PC-9 (cell line): ENCODE measurements at regions not wholly inside any gene's neighbourhood (a gene's known extent, or its start where the extent isn't known, plus 50 kb on each side); places are given as distances from the start of the nearest gene placed in this dataset.

Experiments used
- BruUV-seq: library from RNA; stranded (reverse); fragments of 400-500 nt; replicated peaks from 2 replicates; lab custom pipeline; 2021; lab: Mats Ljungman, UMichigan
- CTCF ChIA-PET: fragments of 300-600 bp; sonication (Branson Sonifier 250); formaldehyde crosslinking; loops from one replicate; lab custom pipeline; 2022; ENCODE audit warnings: antibody characterized with exemption; lab: Charles Lee
- POLR2A ChIA-PET: fragments of 300-600 bp; sonication (Branson Sonifier 250); formaldehyde crosslinking; loops from one replicate; lab custom pipeline; 2022; ENCODE audit warnings: antibody characterized with exemption; ENCODE audit not compliant: unreplicated experiment; lab: Charles Lee
- DNase-seq, 2 experiments: peaks; one replicate each; pipeline versions ENCODE4 v3.0.0 to v3.0.0-alpha.2; 2015 to 2022; ENCODE audit warnings: mixed read lengths in 1 of 2
- H2AFZ ChIP-seq: fragments of 200-600 bp; sonication (generic); 2 replicates; pipeline ENCODE4 v1.8.1; 2017; ENCODE audit warnings: antibody characterized with exemption
- H3F3A ChIP-seq: fragments of 200-600 bp; sonication (generic); 2 replicates; pipeline ENCODE4 v1.8.1; 2017; ENCODE audit warnings: antibody characterized with exemption, mild to moderate bottlenecking, low read depth; ENCODE audit not compliant: insufficient read depth
- H3K27ac ChIP-seq: fragments of 200-600 bp; sonication (generic); 2 replicates; pipeline ENCODE4 v1.6.1; 2016; ENCODE audit warnings: mixed run types
- H3K27me3 ChIP-seq: fragments of 200-600 bp; sonication (generic); 2 replicates; pipeline ENCODE4 v1.6.1; 2016; ENCODE audit warnings: low read depth, mixed run types; ENCODE audit not compliant: insufficient read depth
- H3K36me3 ChIP-seq: fragments of 200-600 bp; sonication (generic); 2 replicates; pipeline ENCODE4 v1.6.1; 2016; ENCODE audit warnings: low read depth, mixed run types
- H3K4me1 ChIP-seq: fragments of 200-600 bp; sonication (generic); replicated peaks from 2 replicates; pipeline ENCODE4 v1.6.1; 2016; ENCODE audit warnings: mixed run types; ENCODE audit not compliant: insufficient read depth
- H3K4me2 ChIP-seq: fragments of 200-600 bp; sonication (generic); 2 replicates; pipeline ENCODE4 v1.6.1; 2017; ENCODE audit warnings: mixed run types
- H3K4me3 ChIP-seq: fragments of 200-600 bp; sonication (generic); 2 replicates; pipeline ENCODE4 v1.6.1; 2016; ENCODE audit warnings: mixed run types
- H3K79me2 ChIP-seq: fragments of 200-600 bp; sonication (generic); 2 replicates; pipeline ENCODE4 v1.6.1; 2017; ENCODE audit warnings: low read depth, mixed run types
- H3K9me2 ChIP-seq: fragments of 200-600 bp; sonication (generic); 2 replicates; pipeline ENCODE4 v1.8.1; 2017; ENCODE audit warnings: mild to moderate bottlenecking; ENCODE audit not compliant: insufficient read depth
- H3K9me3 ChIP-seq: fragments of 200-600 bp; sonication (generic); 2 replicates; pipeline ENCODE4 v1.8.1; 2016; ENCODE audit warnings: low read depth; ENCODE audit not compliant: insufficient read depth
- H4K20me1 ChIP-seq: fragments of 200-600 bp; sonication (generic); 2 replicates; pipeline ENCODE4 v1.8.1; 2017; ENCODE audit not compliant: insufficient read depth
- CTCF ChIP-seq: fragments of 200-600 bp; sonication (generic); conservative IDR thresholded peaks from 2 replicates; pipeline ENCODE4 v1.6.1; 2017; ENCODE audit warnings: mixed run types, antibody characterized with exemption, mild to moderate bottlenecking, moderate library complexity
- EZH2 ChIP-seq: fragments of 200-600 bp; sonication (generic); IDR thresholded peaks from 2 replicates; pipeline ENCODE4 v1.8.0; 2017; ENCODE audit warnings: antibody characterized with exemption, low read depth
- intact Hi-C: fragments of 100-400 bp; cut with micrococcal nuclease; formaldehyde crosslinking; loops from one replicate; pipeline ENCODE4 v1.10.0; 2022; ENCODE audit not compliant: unreplicated experiment

- ChIA-PET CTCF (no interaction called here), POLR2A (no interaction called here)
- BruUV-seq = no TSS peak
- H4K20me1 ChIP-seq = no peaks in the 10 kb centered on the region
- H3K4me1 ChIP-seq = no peaks in the 10 kb centered on the region
- H3K4me3 ChIP-seq = no peak overlapping the region
- no peaks in the 10 kb centered on the region for H3K9me3 ChIP-seq
- no peak overlapping the region for H2AFZ ChIP-seq
- H3K27ac ChIP-seq = no peak overlapping the region
- DNase-seq = no peak
- no peaks in the 10 kb centered on the region for H3F3A ChIP-seq
- TF ChIP-seq CTCF (no peak), EZH2 (no peak)
- intact Hi-C loops = no loop called here
- no peak overlapping the region for H3K4me2 ChIP-seq
- H3K9me2 ChIP-seq = no peaks in the 10 kb centered on the region
- no peaks in the 10 kb centered on the region for H3K79me2 ChIP-seq
- H3K36me3 ChIP-seq = no peaks in the 10 kb centered on the region
- peaks cover 4% of the 10 kb centered on the region; the same call in 1 of the 2 replicates for H3K27me3 ChIP-seq
These were observed 117.9 kb upstream of the SV2C start for GRCh38 chr5:75965292-75965691.

- H3K9me3 ChIP-seq = no peaks in the 10 kb centered on the region
These were observed 119.2 kb upstream of the SV2C start for GRCh38 chr5:75964008-75964407.

GRCh38 chr5:75963554-75963953 is 119.6 kb upstream of the SV2C start:
- no TSS peak for BruUV-seq
- Histone ChIP-seq H3K27me3 (peaks cover 4% of the 10 kb centered on the region; the same call in 1 of the 2 replicates), H2AFZ (no peak overlapping the region), H3K4me3 (no peak overlapping the region), H3K4me2 (no peak overlapping the region), H3F3A (no peaks in the 10 kb centered on the region), H3K9me3 (no peaks in the 10 kb centered on the region), H3K36me3 (no peaks in the 10 kb centered on the region), H4K20me1 (no peaks in the 10 kb centered on the region), H3K79me2 (no peaks in the 10 kb centered on the region), H3K9me2 (no peaks in the 10 kb centered on the region), H3K27ac (no peak overlapping the region), H3K4me1 (no peaks in the 10 kb centered on the region)
- ChIA-PET POLR2A (no interaction called here), CTCF (no interaction called here)
- intact Hi-C loops = no loop called here
- TF ChIP-seq EZH2 (no peak), CTCF (no peak)
- no peak for DNase-seq

More at GRCh38 chr5:75964008-75964407, 119.2 kb upstream of the SV2C start:
- CTCF ChIA-PET = no interaction called here
- DNase-seq = no peak
- Histone ChIP-seq H3K27me3 (peaks cover 4% of the 10 kb centered on the region; the same call in 1 of the 2 replicates), H3K79me2 (no peaks in the 10 kb centered on the region), H3K4me2 (no peak overlapping the region), H3K36me3 (no peaks in the 10 kb centered on the region), H2AFZ (no peak overlapping the region), H3F3A (no peaks in the 10 kb centered on the region), H4K20me1 (no peaks in the 10 kb centered on the region), H3K4me1 (no peaks in the 10 kb centered on the region), H3K27ac (no peak overlapping the region), H3K9me2 (no peaks in the 10 kb centered on the region), H3K4me3 (no peak overlapping the region)
- TF ChIP-seq EZH2 = no peak
- TF ChIP-seq CTCF = no peak
- intact Hi-C loops = no loop called here
- POLR2A ChIA-PET = no interaction called here
- BruUV-seq = no TSS peak
